DND-41 (cell line): ENCODE measurements at regions not wholly inside any gene's neighbourhood (a gene's known extent, or its start where the extent isn't known, plus 50 kb on each side); places are given as distances from the start of the nearest gene placed in this dataset.

ENCODE experiments used
- CTCF ChIP-seq: IDR thresholded peaks from 2 replicates; pipeline ENCODE4 v1.5.1; 2012; ENCODE audit warnings: borderline replicate concordance, low read length, moderate library complexity, mild to moderate bottlenecking; ENCODE audit not compliant: poor library complexity, severe bottlenecking; ENCODE audit errors: extremely low read depth
- EZH2 ChIP-seq: IDR thresholded peaks from 3 replicates; pipeline ENCODE4 v1.6.1; 2012; ENCODE audit warnings: borderline replicate concordance, low read depth, mild to moderate bottlenecking, moderate library complexity, low read length, inconsistent platforms; ENCODE audit not compliant: severe bottlenecking

GRCh38 chr10:64173826-64174225, 652.6 kb downstream of the REEP3 start:
- TF ChIP-seq EZH2 (no peak), CTCF (no peak)
